DND-41 (cell line): ENCODE measurements at regions not wholly inside any gene's neighbourhood (a gene's known extent, or its start where the extent isn't known, plus 50 kb on each side); places are given as distances from the start of the nearest gene placed in this dataset.

Experiments used
- ATAC-seq: fragments of 200-7000 bp; cut with Tn5 transposase; 3 replicates; pipeline ENCODE4 v1.9.1; 2021; ENCODE audit warnings: low read depth; ENCODE audit not compliant: insufficient read depth
- DNase-seq: peaks from one replicate; pipeline ENCODE4 v3.0.0-alpha.2; 2020
- H2AFZ ChIP-seq: 2 replicates; pipeline ENCODE4 v1.6.0; 2012; ENCODE audit warnings: low read depth, low read length
- H3K27ac ChIP-seq: 2 replicates; pipeline ENCODE4 v1.5.1; 2012; ENCODE audit warnings: low read length, inconsistent platforms
- H3K27me3 ChIP-seq: fragments of 200-600 bp; sonication (generic); 2 replicates; pipeline ENCODE4 v1.6.0; 2012; ENCODE audit warnings: low read length, mild to moderate bottlenecking, inconsistent platforms; ENCODE audit not compliant: insufficient read depth, poor library complexity
- H3K36me3 ChIP-seq: 2 replicates; pipeline ENCODE4 v1.5.1; 2012; ENCODE audit warnings: low read length, inconsistent platforms; ENCODE audit not compliant: insufficient read depth
- H3K4me1 ChIP-seq: 2 replicates; pipeline ENCODE4 v1.5.1; 2012; ENCODE audit warnings: mild to moderate bottlenecking, low read length; ENCODE audit not compliant: insufficient read depth
- H3K4me2 ChIP-seq: 2 replicates; pipeline ENCODE4 v1.6.0; 2012; ENCODE audit warnings: mild to moderate bottlenecking, moderate library complexity, low read length, inconsistent platforms; ENCODE audit not compliant: insufficient read depth
- H3K4me3 ChIP-seq, 2 experiments: fragments of 200-600 bp in 1 of 2; shearing (Covaris generic) in 1 of 2; 2 replicates each; pipeline ENCODE4 v1.5.1; 2012 to 2016; ENCODE audit warnings: inconsistent platforms in 2 of 2, low read length in 2 of 2, mild to moderate bottlenecking in 2 of 2, low read depth in 1 of 2, moderate library complexity in 1 of 2
- H3K79me2 ChIP-seq: 2 replicates; pipeline ENCODE4 v1.6.0; 2012; ENCODE audit warnings: low read length, inconsistent platforms; ENCODE audit not compliant: insufficient read depth
- H3K9ac ChIP-seq: 2 replicates; pipeline ENCODE4 v1.6.0; 2012; ENCODE audit warnings: low read depth, mild to moderate bottlenecking, inconsistent platforms, low read length, moderate library complexity
- H3K9me3 ChIP-seq: 2 replicates; pipeline ENCODE4 v1.5.1; 2012; ENCODE audit warnings: low read length, moderate library complexity, mild to moderate bottlenecking, inconsistent platforms; ENCODE audit not compliant: insufficient read depth, severe bottlenecking
- H4K20me1 ChIP-seq: 2 replicates; pipeline ENCODE4 v1.6.0; 2012; ENCODE audit warnings: low read length; ENCODE audit not compliant: insufficient read depth
- CTCF ChIP-seq: IDR thresholded peaks from 2 replicates; pipeline ENCODE4 v1.5.1; 2012; ENCODE audit warnings: borderline replicate concordance, low read length, moderate library complexity, mild to moderate bottlenecking; ENCODE audit not compliant: poor library complexity, severe bottlenecking; ENCODE audit errors: extremely low read depth
- EZH2 ChIP-seq: IDR thresholded peaks from 3 replicates; pipeline ENCODE4 v1.6.1; 2012; ENCODE audit warnings: borderline replicate concordance, low read depth, mild to moderate bottlenecking, moderate library complexity, low read length, inconsistent platforms; ENCODE audit not compliant: severe bottlenecking

DNA sequence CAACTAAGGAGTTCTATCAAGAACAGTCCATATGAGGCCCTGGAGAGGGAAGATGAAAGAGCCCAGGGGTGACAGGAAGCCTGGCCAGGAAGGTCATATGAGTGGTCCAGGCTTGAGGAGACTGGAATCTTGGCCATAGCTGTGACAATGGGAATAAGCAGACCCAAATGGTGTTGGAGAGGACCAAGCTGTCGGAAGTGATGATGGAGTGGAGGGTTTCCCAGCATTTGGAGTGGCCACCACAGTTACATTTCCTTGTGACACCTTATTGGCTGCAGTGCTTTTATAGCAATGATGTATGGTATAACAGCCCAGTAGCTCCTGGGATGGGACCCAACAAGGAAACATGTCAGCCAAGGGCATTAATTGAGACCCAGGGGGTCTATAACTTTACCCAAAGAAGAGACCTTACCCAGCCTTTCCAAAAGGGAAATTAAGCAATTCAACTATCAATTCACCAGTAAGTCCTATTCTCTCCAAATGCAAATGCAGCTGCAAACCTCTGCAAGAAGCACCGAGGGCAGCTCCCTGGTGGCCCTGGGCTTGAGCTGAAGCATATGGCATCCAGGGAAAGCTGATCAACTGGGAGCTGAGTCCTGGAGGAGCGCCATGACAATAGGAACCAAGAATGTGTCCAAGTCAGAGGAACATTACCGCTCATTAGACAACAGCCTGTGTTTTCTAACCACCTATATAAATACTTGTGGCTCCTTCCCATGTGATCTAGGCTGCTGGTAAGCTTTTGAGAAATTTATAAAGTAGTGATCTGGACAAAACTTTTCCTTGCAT lies 219.4 kb downstream of the SOD2 start:
- no peaks in the 10 kb centered on the region for H3K4me1 ChIP-seq
- TF ChIP-seq CTCF (no peak), EZH2 (no peak)
- no peak overlapping the region for H2AFZ ChIP-seq
- no peak overlapping the region for H3K27ac ChIP-seq
- no peaks in the 10 kb centered on the region for H4K20me1 ChIP-seq
- H3K4me2 ChIP-seq, result no peak overlapping the region
- H3K4me3 ChIP-seq, result no peak overlapping the region
- no peaks in the 10 kb centered on the region for H3K79me2 ChIP-seq
- DNase-seq (no peak), ATAC-seq (no peak)
- H3K9ac ChIP-seq, result no peak overlapping the region
- H3K27me3 ChIP-seq, result no peaks in the 10 kb centered on the region
- H3K9me3 ChIP-seq, result no peaks in the 10 kb centered on the region
- no peaks in the 10 kb centered on the region for H3K36me3 ChIP-seq

DNA sequence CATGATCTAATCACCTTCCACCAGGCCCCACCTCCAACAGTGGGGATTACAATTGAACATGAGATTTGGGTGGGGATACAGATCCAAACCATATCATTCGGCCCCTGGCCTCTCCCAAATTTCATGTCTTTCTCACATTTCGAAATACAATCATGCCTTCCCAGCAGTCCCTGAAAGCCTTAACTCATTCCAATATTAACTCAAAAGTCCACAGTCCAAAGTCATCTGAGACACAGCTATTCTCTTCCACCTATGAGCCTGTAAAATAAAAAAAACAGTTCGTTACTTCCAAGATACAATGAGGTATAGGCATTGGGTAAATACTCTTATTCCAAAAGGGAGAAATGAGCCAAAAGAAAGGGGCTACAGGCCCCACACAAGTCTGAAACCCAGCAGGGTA lies 222.6 kb downstream of the SOD2 start:
- H4K20me1 ChIP-seq, result no peaks in the 10 kb centered on the region
- H3K79me2 ChIP-seq, result no peaks in the 10 kb centered on the region
- no peaks in the 10 kb centered on the region for H3K9me3 ChIP-seq
- H3K27ac ChIP-seq, result no peak overlapping the region
- H3K36me3 ChIP-seq, result no peaks in the 10 kb centered on the region
- no peak overlapping the region for H3K4me2 ChIP-seq
- DNase-seq (no peak), ATAC-seq (no peak)
- no peaks in the 10 kb centered on the region for H3K4me1 ChIP-seq
- no peak overlapping the region for H3K4me3 ChIP-seq
- H2AFZ ChIP-seq, result no peak overlapping the region
- H3K9ac ChIP-seq, result no peak overlapping the region
- peaks cover 6% of the 10 kb centered on the region for H3K27me3 ChIP-seq
- TF ChIP-seq CTCF (no peak), EZH2 (no peak)

GRCh38 chr6:159469443-159469842 lies 223.6 kb downstream of the SOD2 start:
- no peak for ATAC-seq
- Histone ChIP-seq H3K4me3 (no peak overlapping the region), H3K36me3 (no peaks in the 10 kb centered on the region), H3K27me3 (peaks cover 6% of the 10 kb centered on the region), H4K20me1 (no peaks in the 10 kb centered on the region), H3K4me1 (no peaks in the 10 kb centered on the region), H3K9me3 (no peaks in the 10 kb centered on the region), H3K9ac (no peak overlapping the region), H3K27ac (no peak overlapping the region), H3K4me2 (no peak overlapping the region), H2AFZ (no peak overlapping the region), H3K79me2 (no peaks in the 10 kb centered on the region)
- DNase-seq, result no peak
- TF ChIP-seq EZH2, result no peak
- no peak for TF ChIP-seq CTCF
